CD4-positive, alpha-beta T cell treated with Interleukin-2 at 100 ng/mL for 4 hours (primary cell): ENCODE measurements at regions not wholly inside any gene's neighbourhood (a gene's known extent, or its start where the extent isn't known, plus 50 kb on each side); places are given as distances from the start of the nearest gene placed in this dataset.
"Not testable (repeated sequence)": the region's sequence is repeated elsewhere in the genome, so short reads cannot be mapped to it uniquely, and the experiment has no call there.

Source experiments
- DNase-seq: peaks from one replicate; pipeline ENCODE4 v3.0.0-alpha.2; 2020; ENCODE audit warnings: low spot score

- no peak for DNase-seq
Measured at GRCh38 chr2:62410926-62411456, 95.0 kb downstream of the TMEM17 start.

- no peak for DNase-seq
Measured at GRCh38 chr2:62410015-62410453, 96.0 kb downstream of the TMEM17 start.

GRCh38 chr2:62409442-62409841 lies 96.6 kb downstream of the TMEM17 start:
- DNase-seq = no peak

- DNase-seq = no peak
Measured at GRCh38 chr2:62408241-62408677, 97.7 kb downstream of the TMEM17 start.

GRCh38 chr2:62407838-62408237 lies 98.2 kb downstream of the TMEM17 start:
- DNase-seq = no peak

GRCh38 chr2:62407401-62407800 lies 98.6 kb downstream of the TMEM17 start:
- no peak for DNase-seq

GRCh38 chr2:62406573-62407043 lies 99.4 kb downstream of the TMEM17 start:
- DNase-seq = no peak

- no peak for DNase-seq
Measured at GRCh38 chr2:62404913-62405312, 101.1 kb downstream of the TMEM17 start.

- DNase-seq = no peak
Measured at GRCh38 chr2:62402156-62402555, 103.8 kb downstream of the TMEM17 start.

GRCh38 chr2:62398356-62398755 lies 107.6 kb downstream of the TMEM17 start:
- DNase-seq = no peak

- no peak for DNase-seq
Measured at GRCh38 chr2:62396880-62397279, 109.1 kb downstream of the TMEM17 start.

GRCh38 chr2:62393293-62393692 lies 112.7 kb downstream of the TMEM17 start:
- DNase-seq = no peak

GRCh38 chr2:62391696-62392095 lies 114.3 kb downstream of the TMEM17 start:
- no peak for DNase-seq

GRCh38 chr2:62386378-62386777 lies 119.6 kb downstream of the TMEM17 start:
- DNase-seq = not testable (repeated sequence)

GRCh38 chr2:62383846-62384245 lies 122.1 kb downstream of the TMEM17 start:
- no peak for DNase-seq

- DNase-seq = no peak
Measured at GRCh38 chr2:62382757-62383156, 123.2 kb downstream of the TMEM17 start.

GRCh38 chr2:62382122-62382521 lies 123.9 kb downstream of the TMEM17 start:
- no peak for DNase-seq

- DNase-seq = no peak
Measured at GRCh38 chr2:62381656-62382055, 124.3 kb downstream of the TMEM17 start.

GRCh38 chr2:62379566-62379965 lies 126.4 kb downstream of the TMEM17 start:
- no peak for DNase-seq

- no peak for DNase-seq
Measured at GRCh38 chr2:62375113-62375420, 130.9 kb downstream of the TMEM17 start.

GRCh38 chr2:62374301-62375112 lies 131.5 kb downstream of the TMEM17 start:
- no peak for DNase-seq

- DNase-seq = no peak
Measured at GRCh38 chr2:62372824-62373223, 133.2 kb downstream of the TMEM17 start.

GRCh38 chr2:62370321-62371250 lies 135.4 kb downstream of the TMEM17 start:
- no peak for DNase-seq
